ENCODE measurements at regions not wholly inside any gene's neighbourhood (a gene's known extent, or its start where the extent isn't known, plus 50 kb on each side); places are given as distances from the start of the nearest gene placed in this dataset.
A peak's percentile ranks its signal among the peaks of the same experiment; 100 is the strongest.
"Not testable (repeated sequence)": the region's sequence is repeated elsewhere in the genome, so short reads cannot be mapped to it uniquely, and the experiment has no call there.

DNA sequence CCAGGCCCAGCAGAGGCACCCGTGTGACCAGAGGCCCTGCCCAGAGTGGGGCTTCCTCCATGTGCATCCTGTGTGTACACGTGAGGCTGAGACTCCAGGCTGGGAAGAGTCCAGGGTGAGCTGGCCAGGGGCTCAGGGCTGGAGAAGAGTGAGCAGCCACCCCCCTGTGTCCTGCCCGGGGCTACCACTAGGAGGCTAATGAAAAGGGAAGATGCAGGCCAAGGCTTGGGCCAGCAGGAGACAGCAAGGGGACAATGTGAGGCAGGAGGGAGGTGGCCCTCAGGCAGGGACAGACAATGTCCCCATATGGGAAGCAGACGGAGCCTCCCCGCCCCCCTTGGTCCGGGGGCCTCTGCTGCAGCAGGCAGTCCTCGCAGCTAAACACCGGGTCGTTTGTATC, 102.0 kb downstream of the HIF1AN start:
- TF ChIP-seq, protein P1, sequence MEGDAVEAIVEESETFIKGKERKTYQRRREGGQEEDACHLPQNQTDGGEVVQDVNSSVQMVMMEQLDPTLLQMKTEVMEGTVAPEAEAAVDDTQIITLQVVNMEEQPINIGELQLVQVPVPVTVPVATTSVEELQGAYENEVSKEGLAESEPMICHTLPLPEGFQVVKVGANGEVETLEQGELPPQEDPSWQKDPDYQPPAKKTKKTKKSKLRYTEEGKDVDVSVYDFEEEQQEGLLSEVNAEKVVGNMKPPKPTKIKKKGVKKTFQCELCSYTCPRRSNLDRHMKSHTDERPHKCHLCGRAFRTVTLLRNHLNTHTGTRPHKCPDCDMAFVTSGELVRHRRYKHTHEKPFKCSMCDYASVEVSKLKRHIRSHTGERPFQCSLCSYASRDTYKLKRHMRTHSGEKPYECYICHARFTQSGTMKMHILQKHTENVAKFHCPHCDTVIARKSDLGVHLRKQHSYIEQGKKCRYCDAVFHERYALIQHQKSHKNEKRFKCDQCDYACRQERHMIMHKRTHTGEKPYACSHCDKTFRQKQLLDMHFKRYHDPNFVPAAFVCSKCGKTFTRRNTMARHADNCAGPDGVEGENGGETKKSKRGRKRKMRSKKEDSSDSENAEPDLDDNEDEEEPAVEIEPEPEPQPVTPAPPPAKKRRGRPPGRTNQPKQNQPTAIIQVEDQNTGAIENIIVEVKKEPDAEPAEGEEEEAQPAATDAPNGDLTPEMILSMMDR (IDR thresholded peaks at IDR 0.05; ENCODE audit: extremely low read depth, insufficient read depth, missing control alignments), result peak; percentile 34
- in situ Hi-C loops (cut with MboI; ENCODE audit: low pct_unique_long_range_greater_than_20kb, low sequenced_read_pairs, unreplicated experiment), result no loop called here
- DNase-seq (ENCODE audit: low spot score), result no peak

DNA sequence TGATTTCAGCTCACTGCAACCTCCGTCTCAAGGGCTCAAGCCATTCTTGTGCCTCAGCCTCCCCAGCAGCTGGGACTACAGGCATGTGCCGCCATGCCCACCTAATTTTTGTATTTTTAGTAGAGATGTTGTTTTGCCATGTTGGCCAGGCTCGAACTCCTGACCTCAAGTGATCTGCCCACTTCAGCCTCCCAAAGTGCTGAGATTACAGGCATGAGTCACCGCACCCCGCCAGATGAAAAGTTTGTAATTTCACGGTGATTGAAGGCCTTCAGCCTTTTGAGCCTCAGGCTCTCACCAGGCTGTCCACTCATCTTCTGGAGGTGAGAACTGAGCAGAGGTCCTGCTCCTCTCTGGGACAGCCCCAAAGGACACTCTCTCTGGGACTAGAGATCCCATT, 103.2 kb downstream of the HIF1AN start:
- in situ Hi-C loops (cut with MboI; ENCODE audit: low pct_unique_long_range_greater_than_20kb, low sequenced_read_pairs, unreplicated experiment); DNase-seq (ENCODE audit: low spot score): not testable (repeated sequence)

DNA sequence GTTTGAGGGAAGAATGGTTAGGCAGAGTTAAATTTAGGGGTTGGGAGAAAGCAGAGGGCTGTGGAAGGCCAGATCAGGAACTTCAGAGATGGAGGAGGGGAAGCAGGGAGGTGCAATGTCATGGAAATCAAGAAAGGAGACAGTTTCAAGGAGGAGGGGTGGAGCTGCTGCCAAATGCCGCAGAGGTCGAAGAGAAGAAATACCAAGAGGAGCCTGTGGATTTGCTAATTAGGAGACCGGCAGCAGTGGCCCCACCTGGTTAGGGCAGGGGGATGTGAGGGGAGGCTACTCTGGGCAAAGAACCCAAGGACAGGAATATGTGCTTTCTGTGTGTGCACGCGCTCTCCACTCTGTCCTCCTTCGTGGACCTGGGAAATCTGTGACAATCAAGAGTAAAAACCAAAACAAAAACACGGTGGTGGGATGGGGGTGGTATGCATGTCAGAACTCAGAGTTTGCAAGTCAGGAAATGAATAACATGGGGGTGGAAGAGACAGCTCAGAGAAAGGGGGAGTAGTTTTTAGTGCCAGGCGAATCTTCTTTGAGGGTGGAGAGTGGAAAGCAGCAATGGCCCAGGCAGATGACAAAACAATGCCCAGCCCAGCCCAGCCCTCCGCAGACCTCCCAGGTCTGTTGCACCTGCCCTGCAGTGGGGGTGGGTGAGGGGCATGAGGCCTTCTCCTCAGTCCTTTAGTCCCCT, 102.9 kb upstream of the PAX2 start:
- in situ Hi-C loops (cut with MboI; ENCODE audit: low pct_unique_long_range_greater_than_20kb, low sequenced_read_pairs, unreplicated experiment), result no loop called here
- DNase-seq (ENCODE audit: low spot score), result no peak

DNA sequence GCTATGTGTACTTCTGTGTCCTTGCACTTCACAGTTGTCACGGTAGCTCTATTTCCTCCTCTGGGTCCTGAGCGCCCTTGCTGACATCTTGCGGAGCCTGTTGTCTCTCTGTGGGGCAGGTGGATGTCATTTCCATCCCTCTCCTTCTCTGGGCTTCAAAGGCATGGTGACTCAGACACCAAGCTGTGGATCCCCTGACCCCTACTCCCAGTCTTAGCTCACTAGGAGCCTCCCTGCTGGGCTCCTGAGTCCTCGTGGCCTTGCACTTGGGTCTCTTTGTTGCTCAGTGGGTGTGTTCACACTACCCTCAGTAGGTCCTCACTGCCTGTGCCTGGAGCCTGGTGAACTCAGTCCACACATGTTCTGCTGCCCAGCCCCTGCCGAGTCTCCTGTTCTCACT, 100.3 kb upstream of the PAX2 start:
- in situ Hi-C loops (cut with MboI; ENCODE audit: low pct_unique_long_range_greater_than_20kb, low sequenced_read_pairs, unreplicated experiment), result no loop called here
- DNase-seq (ENCODE audit: low spot score), result no peak

More for the DNA sequence above, 102.9 kb upstream of the PAX2 start:
- TF ChIP-seq, protein P1 (IDR thresholded peaks at IDR 0.05; ENCODE audit: extremely low read depth, insufficient read depth, missing control alignments), result no peak

DNA sequence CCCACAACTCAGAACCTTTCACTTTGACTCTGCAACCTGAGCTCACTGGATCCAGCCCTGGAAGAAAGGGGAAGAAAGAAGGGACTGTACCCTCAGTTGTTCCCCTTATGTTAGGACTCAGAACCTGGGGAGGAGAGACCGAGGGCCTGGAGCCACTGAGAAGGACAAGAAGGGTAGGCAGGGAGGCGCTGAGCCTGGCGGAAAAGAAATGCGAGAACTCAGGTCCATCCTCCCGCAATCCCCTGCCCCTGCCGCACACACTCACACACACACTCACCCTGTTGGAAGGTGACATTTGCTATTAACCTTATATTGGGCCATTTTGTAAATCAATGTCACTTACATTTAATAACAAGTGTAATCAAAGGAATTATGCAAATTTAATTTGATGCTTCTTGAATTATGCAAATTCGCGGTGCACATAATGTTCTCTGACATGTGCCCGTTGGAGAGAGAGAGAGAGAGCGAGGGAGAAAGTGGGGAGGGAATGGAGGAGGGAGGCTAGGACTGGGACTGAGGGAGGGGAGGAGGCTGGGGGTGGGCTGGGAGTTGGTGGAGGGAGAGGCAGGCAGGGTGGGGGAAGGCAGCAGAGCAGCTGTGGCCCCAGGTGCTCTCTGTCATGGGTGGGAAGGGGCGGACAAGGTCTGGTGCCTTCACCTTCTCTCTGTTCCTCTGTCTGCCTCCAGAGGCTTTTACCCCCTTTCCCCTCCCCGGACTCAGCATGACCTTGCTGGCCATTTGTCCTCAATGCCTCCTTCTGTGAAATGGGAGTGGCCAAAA, 99.6 kb upstream of the PAX2 start:
- no peak for DNase-seq (ENCODE audit: low spot score)
- TF ChIP-seq, protein P1 (IDR thresholded peaks at IDR 0.05; ENCODE audit: extremely low read depth, insufficient read depth, missing control alignments), result no peak
- in situ Hi-C loops (cut with MboI; ENCODE audit: low pct_unique_long_range_greater_than_20kb, low sequenced_read_pairs, unreplicated experiment), result no loop called here

More for the DNA sequence above, 100.3 kb upstream of the PAX2 start:
- TF ChIP-seq, protein P1 (IDR thresholded peaks at IDR 0.05; ENCODE audit: extremely low read depth, insufficient read depth, missing control alignments), result no peak

DNA sequence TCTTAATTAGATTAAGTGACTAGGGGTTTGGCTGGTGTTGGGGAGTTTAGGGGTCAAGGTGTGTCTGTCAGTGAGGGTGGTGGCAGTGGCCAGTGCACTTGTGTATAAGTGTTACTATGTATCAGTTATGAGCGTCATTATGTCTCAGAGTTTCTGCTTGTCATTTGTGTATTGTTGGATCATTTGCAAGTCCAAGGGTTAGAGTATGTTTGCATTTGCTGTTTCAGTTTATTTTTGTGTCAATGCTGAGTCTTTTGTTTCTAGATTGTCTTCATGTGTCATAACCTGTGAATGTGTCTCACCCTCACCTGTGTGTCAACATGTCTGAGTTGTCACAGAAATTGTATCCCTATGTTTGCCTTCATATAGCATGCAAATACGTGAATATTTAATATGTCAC, 97.5 kb upstream of the PAX2 start:
- TF ChIP-seq, protein P1 (IDR thresholded peaks at IDR 0.05; ENCODE audit: extremely low read depth, insufficient read depth, missing control alignments), result no peak
- no peak for DNase-seq (ENCODE audit: low spot score)
- in situ Hi-C loops (cut with MboI; ENCODE audit: low pct_unique_long_range_greater_than_20kb, low sequenced_read_pairs, unreplicated experiment), result no loop called here

DNA sequence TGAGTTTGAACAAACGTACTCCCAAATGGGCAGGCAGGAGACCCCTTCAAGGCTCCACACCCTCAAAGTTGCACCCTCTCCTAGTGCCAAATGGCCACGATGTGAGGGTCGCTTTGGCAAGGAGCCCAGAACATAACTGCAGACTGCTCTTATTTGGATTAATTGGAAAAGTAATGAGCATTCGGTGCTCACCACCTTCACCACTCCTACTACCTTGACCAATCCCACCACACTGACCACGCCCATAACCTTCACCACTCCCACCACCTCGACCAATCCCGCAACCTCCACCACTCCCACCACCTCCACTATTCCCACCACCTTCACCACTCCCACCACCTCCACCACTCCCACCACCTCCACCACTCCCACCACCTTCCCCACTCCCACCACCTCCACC, 94.7 kb upstream of the PAX2 start:
- TF ChIP-seq, protein P1 (IDR thresholded peaks at IDR 0.05; ENCODE audit: extremely low read depth, insufficient read depth, missing control alignments), result no peak
- in situ Hi-C loops (cut with MboI; ENCODE audit: low pct_unique_long_range_greater_than_20kb, low sequenced_read_pairs, unreplicated experiment), result no loop called here
- no peak for DNase-seq (ENCODE audit: low spot score)

DNA sequence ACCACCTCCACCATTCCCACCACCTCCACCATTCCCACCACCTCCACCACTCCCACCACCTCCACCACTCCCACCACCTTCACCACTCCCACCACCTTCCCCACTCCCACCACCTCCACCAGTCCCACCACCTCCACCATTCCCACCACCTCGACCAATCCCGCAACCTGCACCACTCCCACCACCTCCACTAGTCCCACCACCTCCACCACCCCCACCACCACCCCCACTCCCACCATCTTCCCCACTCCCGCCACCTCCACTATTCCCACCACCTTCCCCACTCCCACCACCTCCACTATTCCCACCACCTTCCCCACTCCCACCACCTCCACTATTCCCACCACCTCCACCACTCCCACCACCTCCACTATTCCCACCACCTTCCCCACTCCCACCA, 94.3 kb upstream of the PAX2 start:
- in situ Hi-C loops (cut with MboI; ENCODE audit: low pct_unique_long_range_greater_than_20kb, low sequenced_read_pairs, unreplicated experiment); DNase-seq (ENCODE audit: low spot score): not testable (repeated sequence)

All from GM13977 (cell line).